ENCODE measurements at regions not wholly inside any gene's neighbourhood (a gene's known extent, or its start where the extent isn't known, plus 50 kb on each side); places are given as distances from the start of the nearest gene placed in this dataset.

GRCh38 chr15:47582233-47582632, 135.1 kb upstream of the SEMA6D start:
- no peak for TF ChIP-seq CTCF (IDR thresholded peaks at IDR 0.05; ENCODE audit: unreplicated experiment)
- intact Hi-C loops (cut with micrococcal nuclease; ENCODE audit: unreplicated experiment), result no loop called here
- H3K4me1 Mint-ChIP-seq (ENCODE audit: low read depth, unreplicated experiment), result no peaks in the 10 kb centered on the region
- no peak for DNase-seq
- H3K9me3 Mint-ChIP-seq (ENCODE audit: low read depth, unreplicated experiment), result peaks cover 3% of the 10 kb centered on the region
- CTCF ChIA-PET, result no interaction called here
- H3K27me3 Mint-ChIP-seq (ENCODE audit: unreplicated experiment), result no peaks in the 10 kb centered on the region
- no peak overlapping the region for H3K27ac Mint-ChIP-seq (ENCODE audit: unreplicated experiment)
- BruUV-seq (replicated peaks), result no TSS peak
- H3K36me3 Mint-ChIP-seq (ENCODE audit: insufficient read depth, unreplicated experiment), result no peaks in the 10 kb centered on the region
- H3K4me3 Mint-ChIP-seq (ENCODE audit: low read depth, unreplicated experiment), result no peak overlapping the region

GRCh38 chr15:47584316-47584715, 133.0 kb upstream of the SEMA6D start:
- TF ChIP-seq CTCF (IDR thresholded peaks at IDR 0.05; ENCODE audit: unreplicated experiment), result no peak
- Mint-ChIP-seq H3K4me1 (ENCODE audit: low read depth, unreplicated experiment) (no peaks in the 10 kb centered on the region), H3K27me3 (ENCODE audit: unreplicated experiment) (no peaks in the 10 kb centered on the region), H3K9me3 (ENCODE audit: low read depth, unreplicated experiment) (peaks cover 6% of the 10 kb centered on the region), H3K36me3 (ENCODE audit: insufficient read depth, unreplicated experiment) (no peaks in the 10 kb centered on the region), H3K4me3 (ENCODE audit: low read depth, unreplicated experiment) (no peak overlapping the region), H3K27ac (ENCODE audit: unreplicated experiment) (no peak overlapping the region)
- CTCF ChIA-PET, result no interaction called here
- no TSS peak for BruUV-seq (replicated peaks)
- DNase-seq, result no peak
- intact Hi-C loops (cut with micrococcal nuclease; ENCODE audit: unreplicated experiment), result no loop called here

- H3K27ac Mint-ChIP-seq (ENCODE audit: unreplicated experiment), result no peak overlapping the region
These were observed 130.6 kb upstream of the SEMA6D start for GRCh38 chr15:47586653-47587224.

GRCh38 chr15:47587940-47588802, 129.1 kb upstream of the SEMA6D start:
- no peak for TF ChIP-seq CTCF (IDR thresholded peaks at IDR 0.05; ENCODE audit: unreplicated experiment)
- no TSS peak for BruUV-seq (replicated peaks)
- CTCF ChIA-PET, result no interaction called here
- peaks cover 7% of the 10 kb centered on the region for H3K9me3 Mint-ChIP-seq (ENCODE audit: low read depth, unreplicated experiment)
- no peaks in the 10 kb centered on the region for H3K36me3 Mint-ChIP-seq (ENCODE audit: insufficient read depth, unreplicated experiment)
- no peak for DNase-seq
- H3K4me3 Mint-ChIP-seq (ENCODE audit: low read depth, unreplicated experiment), result no peak overlapping the region
- no peaks in the 10 kb centered on the region for H3K27me3 Mint-ChIP-seq (ENCODE audit: unreplicated experiment)
- H3K4me1 Mint-ChIP-seq (ENCODE audit: low read depth, unreplicated experiment), result no peaks in the 10 kb centered on the region
- no peak overlapping the region for H3K27ac Mint-ChIP-seq (ENCODE audit: unreplicated experiment)
- intact Hi-C loops (cut with micrococcal nuclease; ENCODE audit: unreplicated experiment), result no loop called here

More at GRCh38 chr15:47586653-47587224, 130.6 kb upstream of the SEMA6D start:
- BruUV-seq (replicated peaks), result no TSS peak
- H3K4me1 Mint-ChIP-seq (ENCODE audit: low read depth, unreplicated experiment), result no peaks in the 10 kb centered on the region
- no peak overlapping the region for H3K4me3 Mint-ChIP-seq (ENCODE audit: low read depth, unreplicated experiment)
- CTCF ChIA-PET, result no interaction called here
- DNase-seq, result no peak
- peaks cover 7% of the 10 kb centered on the region for H3K9me3 Mint-ChIP-seq (ENCODE audit: low read depth, unreplicated experiment)
- H3K27me3 Mint-ChIP-seq (ENCODE audit: unreplicated experiment), result no peaks in the 10 kb centered on the region
- no peaks in the 10 kb centered on the region for H3K36me3 Mint-ChIP-seq (ENCODE audit: insufficient read depth, unreplicated experiment)
- intact Hi-C loops (cut with micrococcal nuclease; ENCODE audit: unreplicated experiment), result no loop called here
- no peak for TF ChIP-seq CTCF (IDR thresholded peaks at IDR 0.05; ENCODE audit: unreplicated experiment)
